GM12872 (cell line): ENCODE measurements at regions not wholly inside any gene's neighbourhood (a gene's known extent, or its start where the extent isn't known, plus 50 kb on each side); places are given as distances from the start of the nearest gene placed in this dataset.

ENCODE experiments used
- TF ChIP-seq, protein P1 (sequence below): IDR thresholded peaks from 3 replicates; pipeline ENCODE4 v1.5.1; 2011; ENCODE audit warnings: low read depth, mild to moderate bottlenecking, low read length, moderate library complexity; ENCODE audit not compliant: insufficient read depth

DNA sequence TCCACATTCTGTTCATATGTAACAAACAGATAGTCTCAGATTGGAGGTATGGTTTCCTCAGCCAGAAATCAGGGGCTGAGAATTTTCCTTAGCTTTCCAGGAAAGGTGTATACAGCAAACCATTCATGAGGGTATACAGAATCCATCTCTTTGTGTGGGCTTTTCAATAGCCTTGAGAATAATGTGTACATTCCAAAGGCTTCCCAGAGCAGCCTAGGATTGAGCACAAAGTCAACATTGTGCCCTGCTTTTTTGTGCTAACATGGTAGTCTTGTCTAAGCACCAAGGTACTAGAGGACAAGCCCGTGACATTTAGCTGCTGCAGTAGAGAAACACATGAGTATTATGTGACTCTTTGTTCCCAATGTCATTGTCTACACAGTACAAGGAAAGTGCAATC, 322.1 kb upstream of the TANK start:
- TF ChIP-seq, protein P1, sequence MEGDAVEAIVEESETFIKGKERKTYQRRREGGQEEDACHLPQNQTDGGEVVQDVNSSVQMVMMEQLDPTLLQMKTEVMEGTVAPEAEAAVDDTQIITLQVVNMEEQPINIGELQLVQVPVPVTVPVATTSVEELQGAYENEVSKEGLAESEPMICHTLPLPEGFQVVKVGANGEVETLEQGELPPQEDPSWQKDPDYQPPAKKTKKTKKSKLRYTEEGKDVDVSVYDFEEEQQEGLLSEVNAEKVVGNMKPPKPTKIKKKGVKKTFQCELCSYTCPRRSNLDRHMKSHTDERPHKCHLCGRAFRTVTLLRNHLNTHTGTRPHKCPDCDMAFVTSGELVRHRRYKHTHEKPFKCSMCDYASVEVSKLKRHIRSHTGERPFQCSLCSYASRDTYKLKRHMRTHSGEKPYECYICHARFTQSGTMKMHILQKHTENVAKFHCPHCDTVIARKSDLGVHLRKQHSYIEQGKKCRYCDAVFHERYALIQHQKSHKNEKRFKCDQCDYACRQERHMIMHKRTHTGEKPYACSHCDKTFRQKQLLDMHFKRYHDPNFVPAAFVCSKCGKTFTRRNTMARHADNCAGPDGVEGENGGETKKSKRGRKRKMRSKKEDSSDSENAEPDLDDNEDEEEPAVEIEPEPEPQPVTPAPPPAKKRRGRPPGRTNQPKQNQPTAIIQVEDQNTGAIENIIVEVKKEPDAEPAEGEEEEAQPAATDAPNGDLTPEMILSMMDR = no peak

DNA sequence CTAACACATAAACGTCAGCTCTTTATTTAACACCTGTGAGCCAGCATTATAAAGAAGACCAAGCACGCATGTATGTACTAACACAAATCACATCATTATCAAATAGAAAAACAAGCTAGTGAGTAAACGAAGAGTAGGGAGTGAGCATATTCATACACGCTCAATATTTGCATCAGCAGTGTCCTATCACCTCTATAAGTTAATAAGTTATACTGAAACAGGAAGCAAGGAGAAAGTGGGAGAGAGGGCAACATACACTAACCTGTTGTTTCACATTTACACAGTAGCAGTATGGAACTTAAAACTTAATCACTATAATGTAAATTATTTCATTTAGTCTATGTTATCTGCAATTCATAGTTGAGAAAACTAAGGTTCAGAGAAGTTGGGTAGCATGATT, 321.5 kb upstream of the TANK start:
- TF ChIP-seq, protein P1 = no peak

DNA sequence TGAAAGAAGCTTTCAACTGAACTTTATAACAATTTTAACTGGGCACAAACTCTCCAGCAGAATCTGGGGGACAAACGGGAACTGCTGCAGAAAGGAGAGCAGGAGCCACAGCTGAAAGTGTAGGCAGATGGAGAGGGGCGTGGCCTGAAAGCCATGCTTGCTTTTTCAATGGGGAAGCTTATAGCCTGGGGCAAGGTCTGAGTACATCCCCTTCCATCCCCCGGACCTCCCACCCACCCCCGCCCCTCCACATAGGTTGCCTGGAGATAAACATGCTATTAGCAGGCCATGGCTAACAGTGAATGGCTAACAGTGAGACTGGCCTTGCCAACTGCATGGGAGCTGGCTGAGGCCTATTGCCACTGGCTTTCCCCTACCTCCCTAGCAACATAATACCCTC, 317.9 kb upstream of the TANK start:
- TF ChIP-seq, protein P1 = no peak

- TF ChIP-seq, protein P1 = no peak
Observed at GRCh38 chr2:160859096-160859495, 301.1 kb upstream of the TANK start.

GRCh38 chr2:160862226-160862625, 298.0 kb upstream of the TANK start:
- TF ChIP-seq, protein P1 = no peak

DNA sequence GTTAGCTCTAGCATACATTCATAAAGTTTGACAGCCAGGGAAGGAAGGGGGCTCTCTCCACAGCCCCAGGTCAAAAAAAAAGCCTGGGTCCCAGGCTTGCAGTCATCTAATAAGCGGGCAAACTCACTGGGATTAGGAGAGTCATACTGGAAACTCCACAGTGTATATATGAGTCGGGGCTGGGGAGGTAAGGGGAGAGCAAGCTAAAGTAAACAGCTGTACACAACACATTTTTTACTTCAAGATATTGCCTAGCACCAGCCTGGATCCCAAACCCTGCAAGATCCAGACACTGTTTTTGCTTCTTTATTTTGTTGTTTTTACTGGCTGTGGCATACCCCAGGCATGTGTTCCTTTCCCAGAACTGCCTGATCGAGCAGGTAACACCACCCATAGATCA, 291.3 kb upstream of the TANK start:
- TF ChIP-seq, protein P1 = no peak

DNA sequence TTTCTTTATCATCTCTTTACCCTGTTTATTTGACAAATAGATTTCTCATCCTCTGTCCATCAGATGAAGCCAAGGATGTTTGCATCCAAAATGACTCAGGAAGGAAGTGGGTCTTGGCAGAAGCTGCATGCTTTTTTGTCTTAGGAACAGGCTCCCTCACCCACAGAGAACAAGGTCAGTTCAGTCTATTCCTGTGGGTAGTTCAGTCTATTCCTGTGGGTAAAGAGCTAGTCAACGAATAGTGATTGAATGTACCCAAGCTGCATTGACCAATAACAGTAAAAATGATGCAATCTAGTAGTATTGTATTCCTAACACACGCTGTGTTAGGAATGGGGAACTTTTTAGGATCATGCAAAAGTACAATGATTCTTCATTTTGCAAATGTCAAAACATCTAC, 290.8 kb upstream of the TANK start:
- TF ChIP-seq, protein P1 = no peak
